ENCODE measurements at regions not wholly inside any gene's neighbourhood (a gene's known extent, or its start where the extent isn't known, plus 50 kb on each side); places are given as distances from the start of the nearest gene placed in this dataset.

- Histone ChIP-seq H3K4me1 (ENCODE audit: control insufficient read depth, low read length) (no peaks in the 10 kb centered on the region), H3K9me2 (replicated peaks; ENCODE audit: control insufficient read depth, low read length) (no peaks in the 10 kb centered on the region), H3K36me3 (ENCODE audit: control insufficient read depth, low read length) (no peaks in the 10 kb centered on the region), H3K27ac (ENCODE audit: low read depth, low read length) (no peak overlapping the region), H3K79me2 (ENCODE audit: control insufficient read depth, low read length) (no peaks in the 10 kb centered on the region), H3F3A (ENCODE audit: control insufficient read depth, insufficient read depth) (no peaks in the 10 kb centered on the region), H3K27me3 (ENCODE audit: control insufficient read depth, low read length) (peaks cover 16% of the 10 kb centered on the region), H4K20me1 (ENCODE audit: control insufficient read depth, insufficient read depth, low read depth, low read length) (no peaks in the 10 kb centered on the region), H3K4me2 (ENCODE audit: low read length) (no peak overlapping the region), H3K4me3 (ENCODE audit: low read length) (no peak overlapping the region), H3K9me3 (ENCODE audit: control insufficient read depth, insufficient read depth, low read length) (no peaks in the 10 kb centered on the region)
- TF ChIP-seq EZH2phosphoT487 (IDR thresholded peaks at IDR 0.05; ENCODE audit: borderline replicate concordance, low read length) (no peak), CTCF (IDR thresholded peaks at IDR 0.05; ENCODE audit: low read depth, low read length, poor library complexity, severe bottlenecking) (no peak)
Measured at GRCh38 chr20:51202304-51202703, 179.4 kb upstream of the KCNG1 start.

GRCh38 chr20:51199920-51200319 lies 177.0 kb upstream of the KCNG1 start:
- Histone ChIP-seq H3K4me3 (ENCODE audit: low read length) (no peak overlapping the region), H3K27ac (ENCODE audit: low read depth, low read length) (no peak overlapping the region), H3K4me1 (ENCODE audit: control insufficient read depth, low read length) (no peaks in the 10 kb centered on the region), H3K79me2 (ENCODE audit: control insufficient read depth, low read length) (no peaks in the 10 kb centered on the region), H3K9me2 (replicated peaks; ENCODE audit: control insufficient read depth, low read length) (no peaks in the 10 kb centered on the region), H4K20me1 (ENCODE audit: control insufficient read depth, insufficient read depth, low read depth, low read length) (no peaks in the 10 kb centered on the region), H3K4me2 (ENCODE audit: low read length) (no peak overlapping the region), H3F3A (ENCODE audit: control insufficient read depth, insufficient read depth) (no peaks in the 10 kb centered on the region), H3K27me3 (ENCODE audit: control insufficient read depth, low read length) (peaks cover 14% of the 10 kb centered on the region), H3K36me3 (ENCODE audit: control insufficient read depth, low read length) (no peaks in the 10 kb centered on the region), H3K9me3 (ENCODE audit: control insufficient read depth, insufficient read depth, low read length) (no peaks in the 10 kb centered on the region)
- no peak for TF ChIP-seq CTCF (IDR thresholded peaks at IDR 0.05; ENCODE audit: low read depth, low read length, poor library complexity, severe bottlenecking)
- TF ChIP-seq EZH2phosphoT487 (IDR thresholded peaks at IDR 0.05; ENCODE audit: borderline replicate concordance, low read length) = no peak

- Histone ChIP-seq H3K27ac (ENCODE audit: low read depth, low read length) (no peak overlapping the region), H3K36me3 (ENCODE audit: control insufficient read depth, low read length) (no peaks in the 10 kb centered on the region), H4K20me1 (ENCODE audit: control insufficient read depth, insufficient read depth, low read depth, low read length) (no peaks in the 10 kb centered on the region), H3K27me3 (ENCODE audit: control insufficient read depth, low read length) (peaks cover 7% of the 10 kb centered on the region), H3K9me2 (replicated peaks; ENCODE audit: control insufficient read depth, low read length) (no peaks in the 10 kb centered on the region), H3K4me1 (ENCODE audit: control insufficient read depth, low read length) (no peaks in the 10 kb centered on the region), H3K9me3 (ENCODE audit: control insufficient read depth, insufficient read depth, low read length) (no peaks in the 10 kb centered on the region), H3F3A (ENCODE audit: control insufficient read depth, insufficient read depth) (no peaks in the 10 kb centered on the region), H3K79me2 (ENCODE audit: control insufficient read depth, low read length) (no peaks in the 10 kb centered on the region), H3K4me3 (ENCODE audit: low read length) (no peak overlapping the region), H3K4me2 (ENCODE audit: low read length) (no peak overlapping the region)
- TF ChIP-seq EZH2phosphoT487 (IDR thresholded peaks at IDR 0.05; ENCODE audit: borderline replicate concordance, low read length) (no peak), CTCF (IDR thresholded peaks at IDR 0.05; ENCODE audit: low read depth, low read length, poor library complexity, severe bottlenecking) (no peak)
Measured at GRCh38 chr20:51198876-51199523, 176.1 kb upstream of the KCNG1 start.

Data from DOHH2 (cell line).